ENCODE measurements at regions not wholly inside any gene's neighbourhood (a gene's known extent, or its start where the extent isn't known, plus 50 kb on each side); places are given as distances from the start of the nearest gene placed in this dataset.

- TF ChIP-seq CTCF (IDR thresholded peaks at IDR 0.05; ENCODE audit: low read depth, low read length, poor library complexity, severe bottlenecking) (no peak), EZH2phosphoT487 (IDR thresholded peaks at IDR 0.05; ENCODE audit: borderline replicate concordance, low read length) (no peak)
These were observed 196.2 kb downstream of the SLCO4C1 start for GRCh38 chr5:102099766-102100331.

Measured in DOHH2 (cell line).